ENCODE measurements at regions not wholly inside any gene's neighbourhood (a gene's known extent, or its start where the extent isn't known, plus 50 kb on each side); places are given as distances from the start of the nearest gene placed in this dataset.
"Not testable (repeated sequence)": the region's sequence is repeated elsewhere in the genome, so short reads cannot be mapped to it uniquely, and the experiment has no call there.

GRCh38 chr20:48490341-48490740, 337.5 kb downstream of the PREX1 start:
- TF ChIP-seq CTCF, POLR2A (IDR thresholded peaks at IDR 0.05): not testable (repeated sequence)

All from body of pancreas (tissue), 4 donors.